Esophagus muscularis mucosa (tissue), 4 donors: ENCODE measurements at regions not wholly inside any gene's neighbourhood (a gene's known extent, or its start where the extent isn't known, plus 50 kb on each side); places are given as distances from the start of the nearest gene placed in this dataset.

Experiments used
- DNase-seq: peaks from one replicate; pipeline ENCODE4 v3.0.0-alpha.2; 2017; ENCODE audit errors: extremely low spot score
- H3K27ac ChIP-seq, 4 donors: fragments of 200-600 bp; sonication (generic); replicated peaks in 1 of 4; 1 replicate in 3 of 4; 2 replicates in 1 of 4; pipeline ENCODE4 v1.5.1; 2016 to 2019; ENCODE audit warnings: mild to moderate bottlenecking in 1 of 4
- H3K27me3 ChIP-seq, 4 donors: fragments of 200-600 bp; sonication (generic); one replicate each; pipeline versions ENCODE4 v1.5.1 to v1.6.0; 2016 to 2019
- H3K36me3 ChIP-seq, 4 donors: fragments of 200-600 bp; sonication (generic); one replicate each; pipeline ENCODE4 v1.5.1; 2016 to 2019
- H3K4me1 ChIP-seq, 4 donors: fragments of 200-600 bp; sonication (generic); one replicate each; pipeline ENCODE4 v1.5.1; 2016 to 2019
- H3K4me3 ChIP-seq, 4 donors: fragments of 200-600 bp; sonication (generic); 1 replicate in 2 of 4; 2 replicates in 2 of 4; pipeline ENCODE4 v1.5.1; 2016 to 2019; ENCODE audit warnings: mild to moderate bottlenecking in 4 of 4, moderate library complexity in 1 of 4
- H3K9me3 ChIP-seq, 4 donors: fragments of 200-600 bp; sonication (generic); 1 replicate in 3 of 4; 2 replicates in 1 of 4; pipeline ENCODE4 v1.5.1; 2016 to 2019
- EP300 ChIP-seq: sonication (generic); formaldehyde crosslinking; IDR thresholded peaks from one replicate; pipeline ENCODE4 v1.6.1; 2017; ENCODE audit warnings: antibody characterized with exemption
- POLR2A ChIP-seq: fragments of 450-650 bp; IDR thresholded peaks from one replicate; pipeline ENCODE4 v1.6.1; 2017; ENCODE audit warnings: antibody characterized with exemption, moderate library complexity, mild to moderate bottlenecking, low read depth
- POLR2AphosphoS5 ChIP-seq, 2 donors: sonication (generic); formaldehyde crosslinking; IDR thresholded peaks; one replicate each; pipeline ENCODE4 v1.6.1; 2017; ENCODE audit warnings: antibody characterized with exemption in 2 of 2
- WGBS: methylation state at CpG from one replicate; pipeline ENCODE4 v1.1.5; 2018; 5-methylcytosine and 5-hydroxymethylcytosine counted together
- intact Hi-C: fragments of 100-400 bp; cut with DNase I; formaldehyde crosslinking; loops from one replicate; pipeline ENCODE4 v1.15.1; 2023
- TF ChIP-seq, protein P1 (sequence below), 3 experiments: fragments of 200-600 bp in 2 of 3; fragments of 450-650 bp in 1 of 3; sonication (generic) in 2 of 3; IDR thresholded peaks; one replicate each; pipeline ENCODE4 v1.5.1; 2017 to 2019; ENCODE audit warnings: antibody characterized with exemption in 3 of 3, mild to moderate bottlenecking in 2 of 3, moderate library complexity in 1 of 3

DNA sequence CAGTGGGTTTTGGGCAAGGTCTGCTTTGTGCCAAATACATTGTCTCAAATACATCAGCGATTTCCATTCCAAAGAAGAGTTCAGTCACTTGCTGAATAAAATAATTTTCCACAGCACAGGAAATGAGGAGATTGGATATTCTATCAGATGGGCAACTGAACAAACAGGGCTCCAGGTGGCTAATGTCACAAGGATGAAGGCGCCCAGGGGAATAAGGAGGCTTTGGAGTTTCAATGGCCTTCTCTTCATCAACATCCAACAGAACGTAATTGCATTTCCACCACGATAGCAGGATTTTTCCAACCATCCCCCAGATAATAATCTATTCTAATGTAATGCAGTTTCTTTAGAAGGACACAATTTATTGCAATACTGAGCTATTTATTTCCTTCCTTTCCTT is 104.7 kb upstream of the KLHL13 start:
- no peak for DNase-seq
- Histone ChIP-seq H3K4me1 (peaks cover 0 to 12% (median 0%) of the 10 kb centered on the region in 4 donors), H3K27ac (no peak overlapping the region), H3K4me3 (no peak overlapping the region), H3K9me3 (no peaks in the 10 kb centered on the region), H3K27me3 (no peaks in the 10 kb centered on the region), H3K36me3 (no peaks in the 10 kb centered on the region)
- 59% methylated on average over 4 of the region's 4 CpGs for WGBS
- intact Hi-C loops, result loop anchor here (10.0 kb wide), 1 partner anchor 226 kb away; no protein-coding TSS in a partner anchor
- TF ChIP-seq POLR2AphosphoS5 (IDR thresholded peaks at IDR 0.05) (no peak), EP300 (no peak), POLR2A (no peak)
- TF ChIP-seq, protein P1, sequence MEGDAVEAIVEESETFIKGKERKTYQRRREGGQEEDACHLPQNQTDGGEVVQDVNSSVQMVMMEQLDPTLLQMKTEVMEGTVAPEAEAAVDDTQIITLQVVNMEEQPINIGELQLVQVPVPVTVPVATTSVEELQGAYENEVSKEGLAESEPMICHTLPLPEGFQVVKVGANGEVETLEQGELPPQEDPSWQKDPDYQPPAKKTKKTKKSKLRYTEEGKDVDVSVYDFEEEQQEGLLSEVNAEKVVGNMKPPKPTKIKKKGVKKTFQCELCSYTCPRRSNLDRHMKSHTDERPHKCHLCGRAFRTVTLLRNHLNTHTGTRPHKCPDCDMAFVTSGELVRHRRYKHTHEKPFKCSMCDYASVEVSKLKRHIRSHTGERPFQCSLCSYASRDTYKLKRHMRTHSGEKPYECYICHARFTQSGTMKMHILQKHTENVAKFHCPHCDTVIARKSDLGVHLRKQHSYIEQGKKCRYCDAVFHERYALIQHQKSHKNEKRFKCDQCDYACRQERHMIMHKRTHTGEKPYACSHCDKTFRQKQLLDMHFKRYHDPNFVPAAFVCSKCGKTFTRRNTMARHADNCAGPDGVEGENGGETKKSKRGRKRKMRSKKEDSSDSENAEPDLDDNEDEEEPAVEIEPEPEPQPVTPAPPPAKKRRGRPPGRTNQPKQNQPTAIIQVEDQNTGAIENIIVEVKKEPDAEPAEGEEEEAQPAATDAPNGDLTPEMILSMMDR (IDR thresholded peaks at IDR 0.05), result no peak

DNA sequence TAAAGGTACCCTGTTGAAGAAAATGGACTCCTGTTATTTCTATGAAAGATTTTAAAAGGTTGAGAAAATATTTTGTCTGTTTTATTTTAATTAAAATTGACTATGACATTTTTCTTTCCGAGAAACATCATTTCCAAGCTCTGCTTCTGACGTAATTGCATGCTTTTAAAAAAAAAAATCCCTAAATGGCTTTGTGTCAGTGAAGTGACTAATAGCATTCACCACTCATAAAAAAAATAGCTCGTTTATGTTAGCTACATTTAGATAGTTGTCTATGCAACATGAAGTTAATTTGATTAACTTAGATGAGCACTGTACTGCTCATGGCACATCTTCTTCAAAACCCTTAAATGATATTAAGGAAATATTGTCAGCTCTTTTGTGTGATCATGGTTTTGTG is 105.1 kb upstream of the KLHL13 start:
- Histone ChIP-seq H3K4me1 (peaks cover 0 to 12% (median 0%) of the 10 kb centered on the region in 4 donors), H3K4me3 (no peak overlapping the region), H3K36me3 (no peaks in the 10 kb centered on the region), H3K27ac (no peak overlapping the region), H3K27me3 (no peaks in the 10 kb centered on the region), H3K9me3 (no peaks in the 10 kb centered on the region)
- WGBS, result 31% methylated on average over 3 of the region's 3 CpGs
- intact Hi-C loops, result loop anchor here (10.0 kb wide), 1 partner anchor 227 kb away; no protein-coding TSS in a partner anchor
- DNase-seq, result no peak
- no peak for TF ChIP-seq POLR2AphosphoS5 (IDR thresholded peaks at IDR 0.05)
- TF ChIP-seq EP300, result no peak
- no peak for TF ChIP-seq POLR2A
- TF ChIP-seq, protein P1 (IDR thresholded peaks at IDR 0.05), result no peak

DNA sequence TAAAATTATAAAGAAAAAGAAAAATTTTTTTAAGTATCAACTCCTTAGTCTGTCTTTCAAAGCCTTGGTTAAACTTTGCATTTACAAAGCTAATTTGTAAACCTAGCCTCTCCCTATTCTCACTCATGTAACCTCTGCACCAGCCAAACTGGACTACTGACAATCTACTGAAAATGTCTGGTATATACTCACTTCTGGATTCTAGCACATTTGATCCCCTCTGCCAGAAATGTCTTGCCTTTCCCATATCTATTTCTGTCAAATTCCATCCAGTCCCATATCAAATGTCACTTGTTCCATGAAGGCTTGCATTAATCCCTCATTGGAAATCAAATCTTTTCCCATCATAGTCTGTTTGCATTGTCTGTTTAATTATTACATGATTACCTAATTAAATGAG is 105.8 kb upstream of the KLHL13 start:
- H3K4me3 ChIP-seq, result no peak overlapping the region
- H3K9me3 ChIP-seq, result no peaks in the 10 kb centered on the region
- intact Hi-C loops, result loop anchor here (10.0 kb wide), 1 partner anchor 228 kb away; no protein-coding TSS in a partner anchor
- H3K27ac ChIP-seq, result no peak overlapping the region
- no peak for DNase-seq
- TF ChIP-seq POLR2AphosphoS5 (IDR thresholded peaks at IDR 0.05) (no peak), POLR2A (no peak), EP300 (no peak)
- TF ChIP-seq, protein P1 (IDR thresholded peaks at IDR 0.05), result no peak
- no peaks in the 10 kb centered on the region for H3K36me3 ChIP-seq
- no peaks in the 10 kb centered on the region for H3K27me3 ChIP-seq
- H3K4me1 ChIP-seq, result peaks cover 0 to 12% (median 0%) of the 10 kb centered on the region in 4 donors

DNA sequence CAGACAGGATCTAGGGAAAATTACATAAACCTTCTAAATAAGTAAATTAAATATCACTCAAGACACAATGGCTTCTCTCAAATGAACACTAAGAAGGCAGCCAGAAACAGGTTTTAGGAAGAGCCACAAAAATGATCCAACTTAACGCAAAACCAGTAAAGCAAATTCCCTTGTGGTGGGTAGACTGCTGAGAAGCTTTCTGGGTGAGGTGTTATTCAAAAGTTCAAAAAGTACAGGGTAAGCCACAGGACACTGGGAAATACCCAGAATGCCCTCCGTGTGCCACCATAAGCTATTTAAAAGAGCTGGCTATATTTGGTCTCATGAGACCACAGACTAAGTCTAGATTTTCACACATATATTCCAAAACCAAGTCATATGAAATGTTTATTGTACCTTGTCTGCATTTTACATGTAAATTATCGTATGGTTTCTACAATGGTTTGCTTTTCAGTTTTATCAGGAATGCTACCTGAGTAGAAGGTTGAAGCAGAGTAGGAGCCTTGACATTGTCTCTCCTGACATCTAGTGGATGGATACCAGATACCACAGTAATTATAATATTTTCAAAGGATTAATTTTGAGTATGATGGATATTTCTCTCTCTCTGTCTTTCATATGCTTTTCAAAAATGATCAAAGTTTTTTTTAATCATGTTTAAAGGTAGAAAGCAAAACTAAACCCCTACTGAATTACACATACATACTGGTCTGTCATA is 109.3 kb upstream of the KLHL13 start:
- H3K4me1 ChIP-seq, result peaks cover 0 to 12% (median 0%) of the 10 kb centered on the region in 4 donors
- H3K27ac ChIP-seq, result no peak overlapping the region
- WGBS, result 59% methylated on average over 3 of the region's 3 CpGs
- no peaks in the 10 kb centered on the region for H3K27me3 ChIP-seq
- no peaks in the 10 kb centered on the region for H3K36me3 ChIP-seq
- intact Hi-C loops, result loop anchor here (10.0 kb wide), 1 partner anchor 231 kb away; no protein-coding TSS in a partner anchor
- TF ChIP-seq POLR2AphosphoS5 (IDR thresholded peaks at IDR 0.05), result no peak
- no peak for TF ChIP-seq EP300
- TF ChIP-seq, protein P1 (IDR thresholded peaks at IDR 0.05), result peak; percentile 34 to 50 (median 35)
- no peak for TF ChIP-seq POLR2A
- no peak for DNase-seq
- H3K4me3 ChIP-seq, result no peak overlapping the region
- no peaks in the 10 kb centered on the region for H3K9me3 ChIP-seq
